Smooth muscle cell (in vitro differentiated cells): ENCODE measurements at regions not wholly inside any gene's neighbourhood (a gene's known extent, or its start where the extent isn't known, plus 50 kb on each side); places are given as distances from the start of the nearest gene placed in this dataset.

Experiments
- DNase-seq: peaks from one replicate; lab custom pipeline; 2025; ENCODE audit not compliant: unreplicated experiment; lab: John Stamatoyannopoulos, UW
- H2AFZ ChIP-seq: fragments of 200-600 bp; sonication (generic); 2 replicates; pipeline ENCODE4 v1.6.0; 2016; ENCODE audit warnings: antibody characterized with exemption, low read depth, mild to moderate bottlenecking
- H3F3A ChIP-seq: fragments of 200-600 bp; sonication (generic); 2 replicates; pipeline ENCODE4 v1.6.0; 2017; ENCODE audit warnings: antibody characterized with exemption, low read depth
- H3K27ac ChIP-seq: fragments of 200-600 bp; sonication (generic); 2 replicates; pipeline ENCODE4 v1.5.1; 2016; ENCODE audit warnings: low read depth, mild to moderate bottlenecking
- H3K27me3 ChIP-seq: fragments of 200-600 bp; sonication (generic); 2 replicates; pipeline ENCODE4 v1.6.1; 2016; ENCODE audit warnings: low read depth, mild to moderate bottlenecking
- H3K36me3 ChIP-seq: fragments of 200-600 bp; sonication (generic); 2 replicates; pipeline ENCODE4 v1.5.1; 2016; ENCODE audit warnings: low read depth
- H3K4me1 ChIP-seq: fragments of 200-600 bp; sonication (generic); 2 replicates; pipeline ENCODE4 v1.5.1; 2016; ENCODE audit warnings: low read depth
- H3K4me2 ChIP-seq: fragments of 200-600 bp; sonication (generic); 2 replicates; pipeline ENCODE4 v1.6.0; 2016; ENCODE audit warnings: mild to moderate bottlenecking
- H3K4me3 ChIP-seq: fragments of 200-600 bp; sonication (generic); 2 replicates; pipeline ENCODE4 v1.5.1; 2016; ENCODE audit warnings: mild to moderate bottlenecking
- H3K79me2 ChIP-seq: fragments of 200-600 bp; sonication (generic); 2 replicates; pipeline ENCODE4 v1.6.0; 2016; ENCODE audit warnings: low read depth, mild to moderate bottlenecking
- H3K9ac ChIP-seq: fragments of 200-600 bp; sonication (generic); 2 replicates; pipeline ENCODE4 v1.6.0; 2016; ENCODE audit warnings: low read depth
- H3K9me3 ChIP-seq: fragments of 200-600 bp; sonication (generic); replicated peaks from 2 replicates; pipeline ENCODE4 v1.5.1; 2016; ENCODE audit warnings: low read depth
- H4K20me1 ChIP-seq: fragments of 200-600 bp; sonication (generic); 2 replicates; pipeline ENCODE4 v1.6.0; 2016; ENCODE audit warnings: low read depth
- WGBS: methylation state at CpG from one replicate; pipeline ENCODE4 v1.1.7; 2016; ENCODE audit warnings: low lambda C conversion rate; 5-methylcytosine and 5-hydroxymethylcytosine counted together
- TF ChIP-seq, protein P1 (sequence below): fragments of 200-600 bp; sonication (generic); IDR thresholded peaks from 2 replicates; pipeline ENCODE4 v1.5.1; 2017; ENCODE audit warnings: borderline replicate concordance, mild to moderate bottlenecking, antibody characterized with exemption; ENCODE audit not compliant: insufficient read depth, poor library complexity, severe bottlenecking

DNA sequence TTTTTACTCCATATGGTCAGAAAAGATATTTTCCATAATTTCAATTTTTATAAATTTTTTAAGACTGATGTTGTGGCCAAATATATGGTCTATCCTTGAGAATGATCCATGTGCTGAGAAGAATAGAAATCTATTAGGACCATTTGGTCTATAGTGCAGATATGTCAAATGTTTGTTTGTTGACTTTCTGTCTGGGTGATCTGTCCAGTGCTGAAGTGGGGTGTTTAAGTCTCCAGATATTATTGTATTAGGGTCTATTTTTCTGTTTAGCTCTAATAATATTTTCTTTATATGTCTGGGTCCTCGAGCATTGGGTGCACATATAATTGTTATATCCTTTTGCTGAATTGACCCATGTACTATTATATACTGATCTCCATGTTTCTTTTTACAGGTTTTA is 308.9 kb upstream of the LMO3 start:
- no peaks in the 10 kb centered on the region for H3K4me1 ChIP-seq
- H3K27ac ChIP-seq: no peak overlapping the region
- WGBS: 57% methylated on average over 1 of the region's 1 CpG
- H3K4me3 ChIP-seq: no peak overlapping the region
- no peaks in the 10 kb centered on the region for H4K20me1 ChIP-seq
- no peak overlapping the region for H3K9ac ChIP-seq
- no peaks in the 10 kb centered on the region for H3F3A ChIP-seq
- no peak for DNase-seq
- no peaks in the 10 kb centered on the region for H3K9me3 ChIP-seq
- no peak overlapping the region for H2AFZ ChIP-seq
- TF ChIP-seq, protein P1, sequence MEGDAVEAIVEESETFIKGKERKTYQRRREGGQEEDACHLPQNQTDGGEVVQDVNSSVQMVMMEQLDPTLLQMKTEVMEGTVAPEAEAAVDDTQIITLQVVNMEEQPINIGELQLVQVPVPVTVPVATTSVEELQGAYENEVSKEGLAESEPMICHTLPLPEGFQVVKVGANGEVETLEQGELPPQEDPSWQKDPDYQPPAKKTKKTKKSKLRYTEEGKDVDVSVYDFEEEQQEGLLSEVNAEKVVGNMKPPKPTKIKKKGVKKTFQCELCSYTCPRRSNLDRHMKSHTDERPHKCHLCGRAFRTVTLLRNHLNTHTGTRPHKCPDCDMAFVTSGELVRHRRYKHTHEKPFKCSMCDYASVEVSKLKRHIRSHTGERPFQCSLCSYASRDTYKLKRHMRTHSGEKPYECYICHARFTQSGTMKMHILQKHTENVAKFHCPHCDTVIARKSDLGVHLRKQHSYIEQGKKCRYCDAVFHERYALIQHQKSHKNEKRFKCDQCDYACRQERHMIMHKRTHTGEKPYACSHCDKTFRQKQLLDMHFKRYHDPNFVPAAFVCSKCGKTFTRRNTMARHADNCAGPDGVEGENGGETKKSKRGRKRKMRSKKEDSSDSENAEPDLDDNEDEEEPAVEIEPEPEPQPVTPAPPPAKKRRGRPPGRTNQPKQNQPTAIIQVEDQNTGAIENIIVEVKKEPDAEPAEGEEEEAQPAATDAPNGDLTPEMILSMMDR: no peak
- H3K27me3 ChIP-seq: no peaks in the 10 kb centered on the region
- no peaks in the 10 kb centered on the region for H3K36me3 ChIP-seq
- H3K4me2 ChIP-seq: no peak overlapping the region
- H3K79me2 ChIP-seq: no peaks in the 10 kb centered on the region

- 50% methylated on average over 1 of the region's 1 CpG for WGBS
- no peak overlapping the region for H3K4me2 ChIP-seq
Observed at GRCh38 chr12:16913832-16914490, 308.0 kb upstream of the LMO3 start.

DNA sequence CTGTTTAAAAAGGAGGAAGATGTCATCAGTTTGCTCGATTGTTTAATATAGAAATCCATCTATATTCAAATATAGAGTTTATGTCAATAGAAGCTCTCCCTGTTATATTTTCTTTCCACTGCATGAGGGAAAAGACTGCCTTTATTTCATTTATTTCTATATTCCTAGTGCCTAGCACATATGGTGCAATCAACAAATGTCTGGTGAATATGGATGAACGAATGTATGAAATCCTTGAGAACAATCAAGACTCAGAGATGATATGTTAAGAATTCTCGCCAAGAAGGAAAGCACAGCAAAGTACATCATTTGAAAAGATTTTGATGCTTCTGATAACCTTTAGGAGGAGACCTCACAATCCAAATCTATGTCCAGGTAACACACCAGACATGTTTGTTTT is 296.0 kb upstream of the LMO3 start:
- 79% methylated on average over 3 of the region's 3 CpGs for WGBS
- H3K4me1 ChIP-seq: no peaks in the 10 kb centered on the region
- no peaks in the 10 kb centered on the region for H3K79me2 ChIP-seq
- H3K4me2 ChIP-seq: no peak overlapping the region
- DNase-seq: no peak
- H2AFZ ChIP-seq: no peak overlapping the region
- no peaks in the 10 kb centered on the region for H3K27me3 ChIP-seq
- no peak overlapping the region for H3K27ac ChIP-seq
- no peaks in the 10 kb centered on the region for H3K36me3 ChIP-seq
- TF ChIP-seq, protein P1: no peak
- H3F3A ChIP-seq: no peaks in the 10 kb centered on the region
- no peaks in the 10 kb centered on the region for H3K9me3 ChIP-seq
- H4K20me1 ChIP-seq: no peaks in the 10 kb centered on the region
- H3K4me3 ChIP-seq: no peak overlapping the region
- no peak overlapping the region for H3K9ac ChIP-seq

More at GRCh38 chr12:16913832-16914490, 308.0 kb upstream of the LMO3 start:
- Histone ChIP-seq H3K79me2 (no peaks in the 10 kb centered on the region), H3K36me3 (no peaks in the 10 kb centered on the region), H3K9me3 (no peaks in the 10 kb centered on the region), H2AFZ (no peak overlapping the region), H3K9ac (no peak overlapping the region), H3K4me1 (no peaks in the 10 kb centered on the region), H3K27me3 (no peaks in the 10 kb centered on the region), H4K20me1 (no peaks in the 10 kb centered on the region), H3F3A (no peaks in the 10 kb centered on the region), H3K27ac (no peak overlapping the region), H3K4me3 (no peak overlapping the region)
- no peak for DNase-seq
- TF ChIP-seq, protein P1: no peak

DNA sequence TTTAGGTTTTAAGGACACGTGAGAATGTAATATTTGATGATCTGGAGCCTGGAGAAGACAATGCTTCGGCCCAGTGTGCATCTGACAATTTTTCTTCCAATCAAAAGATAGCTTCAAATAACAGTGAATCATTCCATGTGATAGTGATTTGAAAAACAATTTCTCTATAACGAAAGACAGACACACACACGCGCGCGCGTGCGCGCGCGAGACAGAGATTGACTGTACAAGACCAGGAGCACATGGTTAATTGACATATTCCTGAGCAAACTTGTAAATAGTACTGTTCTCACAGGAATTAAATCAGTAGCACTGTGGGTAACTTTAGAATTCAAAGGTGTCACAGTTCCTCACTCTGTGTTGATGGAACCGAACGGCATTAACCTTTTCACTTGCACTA is 287.5 kb upstream of the LMO3 start:
- DNase-seq: no peak
- Histone ChIP-seq H2AFZ (no peak overlapping the region), H4K20me1 (no peaks in the 10 kb centered on the region), H3K4me2 (no peak overlapping the region), H3K79me2 (no peaks in the 10 kb centered on the region), H3K9me3 (no peaks in the 10 kb centered on the region), H3K9ac (no peak overlapping the region), H3K4me3 (no peak overlapping the region), H3K36me3 (no peaks in the 10 kb centered on the region), H3F3A (no peaks in the 10 kb centered on the region), H3K27me3 (no peaks in the 10 kb centered on the region), H3K27ac (no peak overlapping the region), H3K4me1 (no peaks in the 10 kb centered on the region)
- TF ChIP-seq, protein P1: no peak
- WGBS: 93% methylated on average over 14 of the region's 14 CpGs
